Neural progenitor cell (in vitro differentiated cells): ENCODE measurements at regions not wholly inside any gene's neighbourhood (a gene's known extent, or its start where the extent isn't known, plus 50 kb on each side); places are given as distances from the start of the nearest gene placed in this dataset.

Experiments used
- CTCF ChIP-seq: fragments of 200-600 bp; sonication (generic); IDR thresholded peaks from 2 replicates; pipeline ENCODE4 v1.5.1; 2017; ENCODE audit warnings: antibody characterized with exemption, mild to moderate bottlenecking
- EZH2 ChIP-seq: fragments of 200-600 bp; sonication (generic); IDR thresholded peaks from 2 replicates; pipeline ENCODE4 v1.6.1; 2017; ENCODE audit warnings: antibody characterized with exemption, mild to moderate bottlenecking, moderate library complexity

- TF ChIP-seq CTCF (no peak), EZH2 (no peak)
Measured at GRCh38 chr2:241980193-241980592, 110.7 kb downstream of the RTP5 start.
